ENCODE measurements at regions not wholly inside any gene's neighbourhood (a gene's known extent, or its start where the extent isn't known, plus 50 kb on each side); places are given as distances from the start of the nearest gene placed in this dataset.

GRCh38 chr3:162879021-162879562 lies 1382.5 kb downstream of the OTOL1 start:
- Mint-ChIP-seq H3K27me3 (no peaks in the 10 kb centered on the region), H3K27ac (no peak overlapping the region), H3K36me3 (no peaks in the 10 kb centered on the region), H3K4me1 (no peaks in the 10 kb centered on the region), H3K9me3 (no peaks in the 10 kb centered on the region), H3K4me3 (no peak overlapping the region)
- no peak for ATAC-seq

GRCh38 chr3:162884373-162884772 lies 1387.8 kb downstream of the OTOL1 start:
- Mint-ChIP-seq H3K27me3 (no peaks in the 10 kb centered on the region), H3K9me3 (no peaks in the 10 kb centered on the region), H3K27ac (no peak overlapping the region), H3K4me3 (no peak overlapping the region), H3K36me3 (no peaks in the 10 kb centered on the region), H3K4me1 (no peaks in the 10 kb centered on the region)
- ATAC-seq, result no peak

- no peaks in the 10 kb centered on the region for H3K36me3 Mint-ChIP-seq
- H3K27me3 Mint-ChIP-seq, result no peaks in the 10 kb centered on the region
- no peak overlapping the region for H3K27ac Mint-ChIP-seq
- H3K4me3 Mint-ChIP-seq, result no peak overlapping the region
- no peaks in the 10 kb centered on the region for H3K4me1 Mint-ChIP-seq
- no peaks in the 10 kb centered on the region for H3K9me3 Mint-ChIP-seq
- no peak for ATAC-seq
Measured at GRCh38 chr3:162892921-162893793, 1396.5 kb downstream of the OTOL1 start.

GRCh38 chr3:162897291-162897690 lies 1400.7 kb downstream of the OTOL1 start:
- Mint-ChIP-seq H3K4me3 (no peak overlapping the region), H3K4me1 (no peaks in the 10 kb centered on the region), H3K9me3 (peaks cover 3% of the 10 kb centered on the region), H3K27ac (no peak overlapping the region), H3K36me3 (no peaks in the 10 kb centered on the region), H3K27me3 (no peaks in the 10 kb centered on the region)
- no peak for ATAC-seq

GRCh38 chr3:162932503-162932902 lies 1435.9 kb downstream of the OTOL1 start:
- Mint-ChIP-seq H3K4me3 (no peak overlapping the region), H3K27ac (no peak overlapping the region), H3K4me1 (no peaks in the 10 kb centered on the region), H3K36me3 (no peaks in the 10 kb centered on the region), H3K9me3 (peaks cover 5% of the 10 kb centered on the region), H3K27me3 (no peaks in the 10 kb centered on the region)
- ATAC-seq, result no peak

GRCh38 chr3:162933656-162934055 lies 1437.0 kb downstream of the OTOL1 start:
- H3K9me3 Mint-ChIP-seq, result peaks cover 4% of the 10 kb centered on the region
- no peak for ATAC-seq
- H3K27me3 Mint-ChIP-seq, result no peaks in the 10 kb centered on the region

GRCh38 chr3:162936706-162937105 lies 1440.1 kb downstream of the OTOL1 start:
- no peak overlapping the region for H3K27ac Mint-ChIP-seq
- no peak for ATAC-seq
- H3K4me3 Mint-ChIP-seq, result no peak overlapping the region
- no peaks in the 10 kb centered on the region for H3K4me1 Mint-ChIP-seq
- H3K36me3 Mint-ChIP-seq, result no peaks in the 10 kb centered on the region
- no peaks in the 10 kb centered on the region for H3K27me3 Mint-ChIP-seq
- peaks cover 6% of the 10 kb centered on the region for H3K9me3 Mint-ChIP-seq

More at GRCh38 chr3:162933656-162934055, 1437.0 kb downstream of the OTOL1 start:
- Mint-ChIP-seq H3K4me3 (no peak overlapping the region), H3K36me3 (no peaks in the 10 kb centered on the region), H3K27ac (no peak overlapping the region), H3K4me1 (no peaks in the 10 kb centered on the region)

- H3K4me1 Mint-ChIP-seq, result no peaks in the 10 kb centered on the region
- no peak overlapping the region for H3K4me3 Mint-ChIP-seq
- no peaks in the 10 kb centered on the region for H3K27me3 Mint-ChIP-seq
- no peak for ATAC-seq
- H3K27ac Mint-ChIP-seq, result no peak overlapping the region
- H3K36me3 Mint-ChIP-seq, result no peaks in the 10 kb centered on the region
- H3K9me3 Mint-ChIP-seq, result peaks cover 6% of the 10 kb centered on the region
Measured at GRCh38 chr3:162938083-162938482, 1441.5 kb downstream of the OTOL1 start.

- no peaks in the 10 kb centered on the region for H3K4me1 Mint-ChIP-seq
- ATAC-seq, result no peak
- H3K27ac Mint-ChIP-seq, result no peak overlapping the region
Measured at GRCh38 chr3:162945626-162946025, 1449.0 kb downstream of the OTOL1 start.

GRCh38 chr3:162956711-162957110 lies 1460.1 kb downstream of the OTOL1 start:
- Mint-ChIP-seq H3K9me3 (peaks cover 10% of the 10 kb centered on the region), H3K4me1 (no peaks in the 10 kb centered on the region), H3K27me3 (no peaks in the 10 kb centered on the region), H3K36me3 (no peaks in the 10 kb centered on the region), H3K27ac (no peak overlapping the region), H3K4me3 (no peak overlapping the region)
- no peak for ATAC-seq

More at GRCh38 chr3:162945626-162946025, 1449.0 kb downstream of the OTOL1 start:
- no peaks in the 10 kb centered on the region for H3K9me3 Mint-ChIP-seq
- no peaks in the 10 kb centered on the region for H3K27me3 Mint-ChIP-seq
- H3K36me3 Mint-ChIP-seq, result no peaks in the 10 kb centered on the region
- H3K4me3 Mint-ChIP-seq, result no peak overlapping the region

- H3K4me1 Mint-ChIP-seq, result no peaks in the 10 kb centered on the region
- H3K4me3 Mint-ChIP-seq, result no peak overlapping the region
- no peaks in the 10 kb centered on the region for H3K27me3 Mint-ChIP-seq
- H3K36me3 Mint-ChIP-seq, result no peaks in the 10 kb centered on the region
- peaks cover 6% of the 10 kb centered on the region for H3K9me3 Mint-ChIP-seq
- H3K27ac Mint-ChIP-seq, result no peak overlapping the region
- no peak for ATAC-seq
Measured at GRCh38 chr3:162960269-162960668, 1463.7 kb downstream of the OTOL1 start.

- ATAC-seq, result no peak
- no peak overlapping the region for H3K27ac Mint-ChIP-seq
- H3K9me3 Mint-ChIP-seq, result peaks cover 9% of the 10 kb centered on the region
- no peak overlapping the region for H3K4me3 Mint-ChIP-seq
- no peaks in the 10 kb centered on the region for H3K36me3 Mint-ChIP-seq
- no peaks in the 10 kb centered on the region for H3K4me1 Mint-ChIP-seq
- H3K27me3 Mint-ChIP-seq, result no peaks in the 10 kb centered on the region
Measured at GRCh38 chr3:162970292-162970691, 1473.7 kb downstream of the OTOL1 start.

- H3K4me1 Mint-ChIP-seq, result no peaks in the 10 kb centered on the region
- peaks cover 8% of the 10 kb centered on the region for H3K9me3 Mint-ChIP-seq
- no peak overlapping the region for H3K27ac Mint-ChIP-seq
- no peaks in the 10 kb centered on the region for H3K36me3 Mint-ChIP-seq
- H3K4me3 Mint-ChIP-seq, result no peak overlapping the region
- ATAC-seq, result no peak
- no peaks in the 10 kb centered on the region for H3K27me3 Mint-ChIP-seq
Measured at GRCh38 chr3:162971715-162972114, 1475.1 kb downstream of the OTOL1 start.

- no peaks in the 10 kb centered on the region for H3K36me3 Mint-ChIP-seq
- no peaks in the 10 kb centered on the region for H3K27me3 Mint-ChIP-seq
- peaks cover 7% of the 10 kb centered on the region for H3K9me3 Mint-ChIP-seq
- no peak overlapping the region for H3K27ac Mint-ChIP-seq
- H3K4me3 Mint-ChIP-seq, result no peak overlapping the region
- no peak for ATAC-seq
- H3K4me1 Mint-ChIP-seq, result no peaks in the 10 kb centered on the region
Measured at GRCh38 chr3:162973428-162973917, 1476.9 kb downstream of the OTOL1 start.

GRCh38 chr3:162978136-162978535 lies 1481.5 kb downstream of the OTOL1 start:
- ATAC-seq, result no peak
- Mint-ChIP-seq H3K4me1 (no peaks in the 10 kb centered on the region), H3K4me3 (no peak overlapping the region), H3K27me3 (no peaks in the 10 kb centered on the region), H3K36me3 (no peaks in the 10 kb centered on the region), H3K9me3 (peaks cover 6% of the 10 kb centered on the region), H3K27ac (no peak overlapping the region)

GRCh38 chr3:162984746-162985145 lies 1488.1 kb downstream of the OTOL1 start:
- no peaks in the 10 kb centered on the region for H3K4me1 Mint-ChIP-seq
- H3K9me3 Mint-ChIP-seq, result peaks cover 2% of the 10 kb centered on the region
- H3K27me3 Mint-ChIP-seq, result no peaks in the 10 kb centered on the region
- ATAC-seq, result no peak
- no peak overlapping the region for H3K27ac Mint-ChIP-seq
- H3K36me3 Mint-ChIP-seq, result no peaks in the 10 kb centered on the region
- no peak overlapping the region for H3K4me3 Mint-ChIP-seq

All from stimulated activated memory B cell treated with anti-CD40 and anti-IgM and Interleukin-4, amounts not matched to agents 10 μg/mL and 1 μg/mL and 100 μg/mL, for 72 hours (primary cell).